ENCODE measurements at regions not wholly inside any gene's neighbourhood (a gene's known extent, or its start where the extent isn't known, plus 50 kb on each side); places are given as distances from the start of the nearest gene placed in this dataset.

DNA sequence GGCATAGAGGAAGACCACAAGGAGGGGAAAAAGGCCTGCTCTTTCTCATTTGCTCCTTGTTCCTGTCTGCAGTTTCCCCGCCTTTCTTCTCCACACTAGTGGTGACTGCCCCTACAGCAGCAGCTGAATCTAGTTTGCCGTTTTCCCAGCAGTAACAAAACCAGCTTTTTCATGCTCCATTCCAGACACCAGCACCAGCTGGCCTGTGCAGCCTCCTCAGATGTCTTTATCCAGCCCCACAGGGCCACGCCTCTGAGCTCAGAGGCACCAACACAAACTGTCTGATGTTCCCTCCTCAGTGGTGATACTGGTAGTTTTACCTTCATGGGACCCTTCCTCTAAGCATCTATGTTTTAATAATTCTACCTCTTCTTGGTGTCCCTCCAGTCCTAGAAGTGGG lies 70.4 kb upstream of the SLC24A3 start:
- Histone ChIP-seq H3K36me3 (no peaks in the 10 kb centered on the region), H3K9me3 (ENCODE audit: severe bottlenecking) (peaks cover 7% of the 10 kb centered on the region), H3K4me3 (ENCODE audit: low read depth, low read length) (no peak overlapping the region), H3K27me3 (ENCODE audit: insufficient read depth, low read depth, severe bottlenecking) (peaks cover 34% of the 10 kb centered on the region), H3K27ac (no peak overlapping the region)
- TF ChIP-seq, protein P1, sequence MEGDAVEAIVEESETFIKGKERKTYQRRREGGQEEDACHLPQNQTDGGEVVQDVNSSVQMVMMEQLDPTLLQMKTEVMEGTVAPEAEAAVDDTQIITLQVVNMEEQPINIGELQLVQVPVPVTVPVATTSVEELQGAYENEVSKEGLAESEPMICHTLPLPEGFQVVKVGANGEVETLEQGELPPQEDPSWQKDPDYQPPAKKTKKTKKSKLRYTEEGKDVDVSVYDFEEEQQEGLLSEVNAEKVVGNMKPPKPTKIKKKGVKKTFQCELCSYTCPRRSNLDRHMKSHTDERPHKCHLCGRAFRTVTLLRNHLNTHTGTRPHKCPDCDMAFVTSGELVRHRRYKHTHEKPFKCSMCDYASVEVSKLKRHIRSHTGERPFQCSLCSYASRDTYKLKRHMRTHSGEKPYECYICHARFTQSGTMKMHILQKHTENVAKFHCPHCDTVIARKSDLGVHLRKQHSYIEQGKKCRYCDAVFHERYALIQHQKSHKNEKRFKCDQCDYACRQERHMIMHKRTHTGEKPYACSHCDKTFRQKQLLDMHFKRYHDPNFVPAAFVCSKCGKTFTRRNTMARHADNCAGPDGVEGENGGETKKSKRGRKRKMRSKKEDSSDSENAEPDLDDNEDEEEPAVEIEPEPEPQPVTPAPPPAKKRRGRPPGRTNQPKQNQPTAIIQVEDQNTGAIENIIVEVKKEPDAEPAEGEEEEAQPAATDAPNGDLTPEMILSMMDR (IDR thresholded peaks at IDR 0.05; ENCODE audit: low read depth, low read length), result no peak
- no peak for DNase-seq

DNA sequence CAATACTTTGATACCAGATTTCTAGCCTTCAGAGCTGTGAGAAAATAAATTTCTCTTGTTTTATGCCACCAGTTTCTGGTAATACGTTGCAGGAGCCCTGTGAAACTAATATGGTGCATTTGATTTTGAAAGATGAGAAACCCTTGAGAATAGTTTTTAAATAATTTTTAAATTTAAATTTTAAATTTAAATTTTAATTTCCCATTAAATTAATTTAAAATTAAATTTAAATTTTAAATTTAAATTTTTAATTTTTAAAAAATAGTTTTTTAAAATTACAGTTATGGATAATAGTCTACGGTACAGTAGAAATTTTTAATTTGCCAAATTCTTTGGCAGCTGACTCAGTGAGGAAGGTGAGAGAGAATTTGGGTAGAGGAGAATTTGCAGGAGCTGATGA lies 68.6 kb upstream of the SLC24A3 start:
- peaks cover 44% of the 10 kb centered on the region for H3K27me3 ChIP-seq (ENCODE audit: insufficient read depth, low read depth, severe bottlenecking)
- H3K4me3 ChIP-seq (ENCODE audit: low read depth, low read length), result no peak overlapping the region
- H3K27ac ChIP-seq, result no peak overlapping the region
- peaks cover 7% of the 10 kb centered on the region for H3K9me3 ChIP-seq (ENCODE audit: severe bottlenecking)
- DNase-seq, result no peak
- TF ChIP-seq, protein P1 (IDR thresholded peaks at IDR 0.05; ENCODE audit: low read depth, low read length), result no peak
- H3K36me3 ChIP-seq, result no peaks in the 10 kb centered on the region

DNA sequence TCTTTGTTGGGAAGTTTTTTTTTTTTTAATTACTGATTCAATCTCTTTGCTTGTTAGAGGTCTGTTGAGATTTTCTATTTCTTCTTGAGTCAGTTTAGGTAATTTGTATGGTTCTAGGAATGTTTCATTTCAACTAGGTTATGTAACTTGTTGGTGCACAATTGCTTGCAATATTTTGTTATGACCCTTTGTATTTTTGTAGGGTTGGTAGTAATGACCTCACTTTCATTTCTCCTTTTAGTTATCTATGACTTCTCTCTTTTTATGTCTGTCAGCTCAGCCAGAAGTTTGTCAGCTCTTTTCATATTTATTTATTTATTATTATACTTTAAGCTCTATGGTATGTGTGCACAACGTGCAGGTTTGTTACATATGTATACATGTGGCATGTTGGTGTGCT lies 51.1 kb upstream of the SLC24A3 start:
- TF ChIP-seq, protein P1 (IDR thresholded peaks at IDR 0.05; ENCODE audit: low read depth, low read length), result no peak

More for the DNA sequence above, 51.1 kb upstream of the SLC24A3 start:
- no peak overlapping the region for H3K27ac ChIP-seq
- no peaks in the 10 kb centered on the region for H3K36me3 ChIP-seq
- no peak overlapping the region for H3K4me3 ChIP-seq (ENCODE audit: low read depth, low read length)
- DNase-seq, result no peak
- peaks cover 9% of the 10 kb centered on the region for H3K27me3 ChIP-seq (ENCODE audit: insufficient read depth, low read depth, severe bottlenecking)
- H3K9me3 ChIP-seq (ENCODE audit: severe bottlenecking), result no peaks in the 10 kb centered on the region
